SKM-1 treated with dmso at 0.1 percent for 144 hours (cell line): ENCODE measurements at regions not wholly inside any gene's neighbourhood (a gene's known extent, or its start where the extent isn't known, plus 50 kb on each side); places are given as distances from the start of the nearest gene placed in this dataset.
A peak's percentile ranks its signal among the peaks of the same experiment; 100 is the strongest.

ENCODE experiments used
- DNase-seq: peaks from one replicate; lab custom pipeline; 2025; ENCODE audit not compliant: unreplicated experiment; lab: John Stamatoyannopoulos, UW

GRCh38 chr2:217256251-217256650 lies 396.4 kb upstream of the TNP1 start:
- no peak for DNase-seq

- no peak for DNase-seq
Measured at GRCh38 chr2:217254111-217254510, 394.2 kb upstream of the TNP1 start.

GRCh38 chr2:217252181-217252580 lies 392.3 kb upstream of the TNP1 start:
- no peak for DNase-seq

GRCh38 chr2:217250013-217250524 lies 390.2 kb upstream of the TNP1 start:
- DNase-seq, result no peak

GRCh38 chr2:217249121-217250012 lies 389.5 kb upstream of the TNP1 start:
- DNase-seq, result no peak

GRCh38 chr2:217248312-217248935 lies 388.6 kb upstream of the TNP1 start:
- peak; percentile 27 for DNase-seq

- no peak for DNase-seq
Measured at GRCh38 chr2:217247476-217247875, 387.6 kb upstream of the TNP1 start.

- DNase-seq, result no peak
Measured at GRCh38 chr2:217246108-217246507, 386.2 kb upstream of the TNP1 start.

- DNase-seq, result no peak
Measured at GRCh38 chr2:217244815-217245214, 385.0 kb upstream of the TNP1 start.

- no peak for DNase-seq
Measured at GRCh38 chr2:217242947-217243346, 383.1 kb upstream of the TNP1 start.

GRCh38 chr2:217231724-217232123 lies 371.9 kb upstream of the TNP1 start:
- DNase-seq, result no peak

GRCh38 chr2:217231212-217231611 lies 371.3 kb upstream of the TNP1 start:
- no peak for DNase-seq

- DNase-seq, result no peak
Measured at GRCh38 chr2:217228732-217229131, 368.9 kb upstream of the TNP1 start.

- DNase-seq, result no peak
Measured at GRCh38 chr2:217227794-217228193, 367.9 kb upstream of the TNP1 start.

- DNase-seq, result no peak
Measured at GRCh38 chr2:217225596-217225995, 365.7 kb upstream of the TNP1 start.

GRCh38 chr2:217223222-217223930 lies 363.5 kb upstream of the TNP1 start:
- DNase-seq, result peak; percentile 79

- DNase-seq, result peak; percentile 83
Measured at GRCh38 chr2:217222309-217222910, 362.5 kb upstream of the TNP1 start.

GRCh38 chr2:217220228-217221013 lies 360.6 kb upstream of the TNP1 start:
- no peak for DNase-seq

- no peak for DNase-seq
Measured at GRCh38 chr2:217219164-217219520, 359.3 kb upstream of the TNP1 start.
